HCT116 (cell line): ENCODE measurements at regions not wholly inside any gene's neighbourhood (a gene's known extent, or its start where the extent isn't known, plus 50 kb on each side); places are given as distances from the start of the nearest gene placed in this dataset.

Experiments
- ATF3 ChIP-seq: IDR thresholded peaks from 2 replicates; pipeline ENCODE4 v1.6.1; 2012
- CTCF ChIP-seq, 3 experiments: fragments of 200-600 bp in 1 of 3; sonication (generic) in 1 of 3; IDR thresholded peaks in 2 of 3; conservative IDR thresholded peaks in 1 of 3; 2 replicates each; pipeline ENCODE4 v1.5.1; 2012 to 2017; ENCODE audit warnings: low read depth in 2 of 3, low read length in 2 of 3, antibody characterized with exemption in 1 of 3, borderline replicate concordance in 1 of 3, control low read depth in 1 of 3, mild to moderate bottlenecking in 1 of 3, mixed read lengths in 1 of 3, mixed run types in 1 of 3, moderate library complexity in 1 of 3; ENCODE audit not compliant: insufficient read depth in 1 of 3
- EZH2 ChIP-seq: fragments of 200-600 bp; sonication (generic); IDR thresholded peaks from 2 replicates; pipeline ENCODE4 v1.6.1; 2017; ENCODE audit warnings: antibody characterized with exemption, mixed run types
- MAX ChIP-seq: IDR thresholded peaks from 2 replicates; pipeline ENCODE4 v1.6.1; 2012
- POLR2A ChIP-seq: IDR thresholded peaks from 2 replicates; pipeline ENCODE4 v1.7.0; 2011; ENCODE audit warnings: borderline replicate concordance; ENCODE audit not compliant: insufficient read depth, insufficient read length; ENCODE audit errors: extremely low read depth
- POLR2AphosphoS5 ChIP-seq: IDR thresholded peaks from 2 replicates; pipeline ENCODE4 v1.6.1; 2011; ENCODE audit warnings: mild to moderate bottlenecking, low read depth, low read length, moderate library complexity
- RAD21 ChIP-seq: IDR thresholded peaks from 2 replicates; pipeline ENCODE4 v1.6.1; 2012; ENCODE audit warnings: low read depth, mild to moderate bottlenecking
- REST ChIP-seq: IDR thresholded peaks from 2 replicates; pipeline ENCODE4 v1.6.1; 2012; ENCODE audit warnings: low read depth
- SRF ChIP-seq: IDR thresholded peaks from 2 replicates; pipeline ENCODE4 v1.6.1; 2012; ENCODE audit warnings: low read depth
- YY1 ChIP-seq: IDR thresholded peaks from 2 replicates; pipeline ENCODE4 v1.6.1; 2011; ENCODE audit warnings: low read length, low read depth, moderate library complexity, mild to moderate bottlenecking; ENCODE audit not compliant: insufficient replicate concordance; ENCODE audit errors: extremely low read depth
- ZFX ChIP-seq: fragments of 450-650 bp; IDR thresholded peaks from 2 replicates; pipeline ENCODE4 v1.6.1; 2017
- ZNF274 ChIP-seq: fragments of 200-500 bp; sonication (Bioruptor generic); IDR thresholded peaks from 2 replicates; pipeline ENCODE4 v1.6.1; 2014; ENCODE audit warnings: mild to moderate bottlenecking, low read depth, low read length, inconsistent platforms

- TF ChIP-seq POLR2A (no peak), CTCF (IDR thresholded peaks at IDR 0.05 in 2 of 3, conservative IDR thresholded peaks at IDR 0.05 in 1 of 3; ENCODE audit: borderline replicate concordance in 1 of 3, insufficient read depth in 1 of 3, low read depth in 2 of 3, low read length in 2 of 3) (no peak), YY1 (no peak), ZNF274 (no peak), RAD21 (no peak), ATF3 (no peak), POLR2AphosphoS5 (no peak), EZH2 (no peak), MAX (no peak), SRF (no peak), ZFX (no peak), REST (no peak)
These were observed 147.2 kb upstream of the FAM98A start for GRCh38 chr2:33746208-33746800.
